ENCODE measurements at regions not wholly inside any gene's neighbourhood (a gene's known extent, or its start where the extent isn't known, plus 50 kb on each side); places are given as distances from the start of the nearest gene placed in this dataset.

GRCh38 chr14:101116486-101117130, 213.1 kb upstream of the RTL1 start:
- no peak overlapping the region for H3K4me2 ChIP-seq (ENCODE audit: low read depth, low read length)
- no peak overlapping the region for H3K4ac ChIP-seq (ENCODE audit: low read depth, low read length)
- H3K4me1 ChIP-seq (ENCODE audit: control insufficient read depth, insufficient read depth, low read length), result no peaks in the 10 kb centered on the region
- H4K5ac ChIP-seq (ENCODE audit: low read depth, low read length), result no peak overlapping the region
- H3K27ac ChIP-seq (ENCODE audit: insufficient read depth, low read length), result no peak overlapping the region
- no peak overlapping the region for H2AK5ac ChIP-seq (ENCODE audit: low read depth, low read length)
- H3K9me1 ChIP-seq (ENCODE audit: insufficient read depth, low read length), result no peaks in the 10 kb centered on the region
- dilution Hi-C loops (cut with HindIII; ENCODE audit: low sequenced_read_pairs, unreplicated experiment), result no loop called here
- H4K20me1 ChIP-seq (ENCODE audit: insufficient read depth, low read length), result no peaks in the 10 kb centered on the region
- intact Hi-C loops (cut with micrococcal nuclease), result no loop called here
- no peaks in the 10 kb centered on the region for H3K9me3 ChIP-seq (ENCODE audit: control insufficient read depth, insufficient read depth, low read length)
- H2BK120ac ChIP-seq (ENCODE audit: low read depth, low read length), result no peak overlapping the region
- no peak overlapping the region for H3K9ac ChIP-seq (ENCODE audit: low read depth, low read length)
- H3K36me3 ChIP-seq (ENCODE audit: control insufficient read depth, insufficient read depth, low read length), result no peaks in the 10 kb centered on the region
- H2BK20ac ChIP-seq (ENCODE audit: low read depth, low read length), result no peak overlapping the region
- in situ Hi-C loops (cut with MboI; ENCODE audit: low sequenced_read_pairs), result no loop called here
- H2AK9ac ChIP-seq (replicated peaks; ENCODE audit: low read depth, low read length, poor library complexity), result no peak overlapping the region
- no peak overlapping the region for H3K4me3 ChIP-seq (ENCODE audit: insufficient read depth, low read depth, low read length)
- H3K23ac ChIP-seq (ENCODE audit: low read depth, low read length), result no peak overlapping the region
- H4K91ac ChIP-seq (ENCODE audit: insufficient read depth, low read depth, low read length), result no peak overlapping the region
- H3K18ac ChIP-seq (ENCODE audit: low read depth, low read length), result no peak overlapping the region
- H3K14ac ChIP-seq (replicated peaks; ENCODE audit: low read depth, low read length), result no peak overlapping the region
- POLR2A ChIA-PET (ENCODE audit: unreplicated experiment), result no interaction called here
- ATAC-seq (ENCODE audit: low read depth) (no peak), DNase-seq (no peak)
- no peak overlapping the region for H4K8ac ChIP-seq (ENCODE audit: low read depth in 2 of 2, low read length in 2 of 2)
- no peak overlapping the region for H3K56ac ChIP-seq (ENCODE audit: extremely low read depth, insufficient read depth, low read length)
- no peak overlapping the region for H2BK5ac ChIP-seq (ENCODE audit: low read depth, low read length, poor library complexity, severe bottlenecking)
- H3K79me1 ChIP-seq (ENCODE audit: low read depth in 1 of 2, low read length in 2 of 2), result no peaks in the 10 kb centered on the region
- no peak for TF ChIP-seq CHD1 (IDR thresholded peaks at IDR 0.05; ENCODE audit: low read depth, low read length)
- TF ChIP-seq, protein P1, sequence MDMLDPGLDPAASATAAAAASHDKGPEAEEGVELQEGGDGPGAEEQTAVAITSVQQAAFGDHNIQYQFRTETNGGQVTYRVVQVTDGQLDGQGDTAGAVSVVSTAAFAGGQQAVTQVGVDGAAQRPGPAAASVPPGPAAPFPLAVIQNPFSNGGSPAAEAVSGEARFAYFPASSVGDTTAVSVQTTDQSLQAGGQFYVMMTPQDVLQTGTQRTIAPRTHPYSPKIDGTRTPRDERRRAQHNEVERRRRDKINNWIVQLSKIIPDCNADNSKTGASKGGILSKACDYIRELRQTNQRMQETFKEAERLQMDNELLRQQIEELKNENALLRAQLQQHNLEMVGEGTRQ (IDR thresholded peaks at IDR 0.05; ENCODE audit: low read depth, low read length), result no peak
- no peak for TF ChIP-seq MAZ (IDR thresholded peaks at IDR 0.05; ENCODE audit: borderline replicate concordance, low read depth, low read length)
- TF ChIP-seq RFX5 (IDR thresholded peaks at IDR 0.05; ENCODE audit: low read depth, low read length), result no peak
- no peak for TF ChIP-seq NFE2L2 (IDR thresholded peaks at IDR 0.05; ENCODE audit: low read depth, low read length)
- TF ChIP-seq ELK1 (IDR thresholded peaks at IDR 0.05; ENCODE audit: borderline replicate concordance, low read depth, low read length), result no peak
- no peak for TF ChIP-seq MXI1 (IDR thresholded peaks at IDR 0.05; ENCODE audit: borderline replicate concordance, low read depth, low read length)
- TF ChIP-seq SMC3 (IDR thresholded peaks at IDR 0.05; ENCODE audit: low read depth, low read length), result no peak
- no peak for TF ChIP-seq POLR2A (IDR thresholded peaks at IDR 0.05; ENCODE audit: low read depth, low read length)
- no peak for TF ChIP-seq FOS (IDR thresholded peaks at IDR 0.05; ENCODE audit: low read depth, low read length)
- no peak for TF ChIP-seq BHLHE40 (IDR thresholded peaks at IDR 0.05; ENCODE audit: low read depth, low read length)
- 62% methylated on average over 7 of the region's 17 CpGs; no CpG with 5 or more reads in 1 of the 2 experiments for WGBS, 2 experiments (ENCODE audit: extremely low coverage in 2 of 2, insufficient read length in 1 of 2)
- no peak overlapping the region for H2BK15ac ChIP-seq (ENCODE audit: low read depth, low read length)
- CTCF ChIA-PET, result no interaction called here
- BruUV-seq (replicated peaks), result no TSS peak
- peaks cover 18% of the 10 kb centered on the region; the same call in 1 of the 2 replicates for H3K27me3 ChIP-seq (ENCODE audit: control insufficient read depth, insufficient read depth, low read length)
- H2AFZ ChIP-seq (replicated peaks; ENCODE audit: low read length, poor library complexity), result no peak overlapping the region
